ENCODE measurements at regions not wholly inside any gene's neighbourhood (a gene's known extent, or its start where the extent isn't known, plus 50 kb on each side); places are given as distances from the start of the nearest gene placed in this dataset.

DNA sequence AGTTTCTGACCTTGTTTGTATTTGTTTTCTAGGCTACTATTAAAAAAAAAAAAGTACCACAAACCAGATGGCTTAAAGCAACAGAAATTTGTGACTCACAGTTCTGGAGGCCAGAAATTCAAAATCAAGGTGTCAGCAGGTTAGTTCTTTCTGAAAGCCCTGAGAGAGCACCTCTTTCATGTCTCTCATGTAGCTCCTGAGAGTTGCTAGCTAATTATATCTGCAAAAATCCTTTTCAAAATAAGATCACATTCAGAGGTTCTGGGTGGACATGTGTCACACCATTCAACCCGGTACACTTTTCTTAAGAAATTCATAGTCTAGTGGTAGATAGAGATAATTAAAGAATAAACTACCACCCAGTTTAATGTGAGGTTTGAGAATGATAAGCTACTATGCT, 888.6 kb downstream of the GRID1 start:
- WGBS (ENCODE audit: extremely low coverage, insufficient coverage, insufficient read length), result no CpG with 5 or more reads among the region's 1 CpG
- Histone ChIP-seq H3K4me2 (ENCODE audit: low read length) (no peak overlapping the region), H3K14ac (ENCODE audit: low read length) (no peak overlapping the region), H2AFZ (ENCODE audit: insufficient read depth, low read length, poor library complexity) (no peak overlapping the region), H3K36me3 (ENCODE audit: control insufficient read depth in 1 of 2, insufficient read depth in 2 of 2, low read length in 2 of 2) (no peaks in the 10 kb centered on the region), H3K27ac (ENCODE audit: low read depth, low read length) (no peak overlapping the region), H3K79me1 (ENCODE audit: low read length) (no peaks in the 10 kb centered on the region), H3K4me3 (ENCODE audit: low read depth, low read length) (no peak overlapping the region), H3K4ac (ENCODE audit: low read depth, low read length) (no peak overlapping the region), H3K27me3 (ENCODE audit: insufficient read depth, low read length) (no peaks in the 10 kb centered on the region), H2BK120ac (ENCODE audit: insufficient read depth, low read length, poor library complexity) (no peak overlapping the region), H3K79me2 (ENCODE audit: control insufficient read depth, insufficient read depth, low read length, poor library complexity) (no peaks in the 10 kb centered on the region), H4K91ac (ENCODE audit: low read depth, low read length) (no peak overlapping the region), H3K9ac (ENCODE audit: low read length) (no peak overlapping the region), H3K18ac (ENCODE audit: low read length) (no peak overlapping the region), H2AK5ac (ENCODE audit: low read length) (no peak overlapping the region), H3K9me3 (ENCODE audit: insufficient read depth, low read depth, low read length) (no peaks in the 10 kb centered on the region), H4K8ac (ENCODE audit: low read depth, low read length) (no peak overlapping the region), H3K23ac (ENCODE audit: low read length) (no peak overlapping the region), H4K12ac (ENCODE audit: low read depth, low read length) (no peak overlapping the region), H2BK5ac (ENCODE audit: low read depth, low read length, poor library complexity) (no peak overlapping the region), H2BK12ac (ENCODE audit: low read length) (no peak overlapping the region), H3K4me1 (ENCODE audit: control insufficient read depth in 1 of 2, insufficient read depth in 2 of 2, low read length in 2 of 2) (no peaks in the 10 kb centered on the region)
- no peak for DNase-seq

DNA sequence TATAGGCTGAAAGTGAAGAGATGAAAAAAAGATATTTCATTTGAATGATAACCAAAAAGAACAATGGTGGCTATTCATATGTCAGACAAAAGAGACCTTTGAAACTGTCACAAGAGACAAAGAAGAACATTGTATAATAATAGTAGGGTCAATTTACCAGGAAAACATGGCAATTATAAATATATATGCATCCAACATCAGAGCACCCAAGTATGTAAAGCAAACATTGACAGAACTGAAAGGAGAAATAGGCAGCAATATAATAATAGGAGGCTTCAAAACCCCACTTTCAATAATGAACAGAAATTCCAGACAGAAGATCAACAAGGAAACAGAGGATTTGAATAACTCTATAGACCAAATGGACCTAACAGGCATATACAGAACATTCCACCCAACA, 876.2 kb downstream of the GRID1 start:
- Histone ChIP-seq H3K4me2 (ENCODE audit: low read length) (no peak overlapping the region), H2BK12ac (ENCODE audit: low read length) (no peak overlapping the region), H4K8ac (ENCODE audit: low read depth, low read length) (no peak overlapping the region), H3K4ac (ENCODE audit: low read depth, low read length) (no peak overlapping the region), H3K23ac (ENCODE audit: low read length) (no peak overlapping the region), H3K4me3 (ENCODE audit: low read depth, low read length) (no peak overlapping the region), H4K91ac (ENCODE audit: low read depth, low read length) (no peak overlapping the region), H2BK5ac (ENCODE audit: low read depth, low read length, poor library complexity) (no peak overlapping the region), H3K27ac (ENCODE audit: low read depth, low read length) (no peak overlapping the region), H3K79me1 (ENCODE audit: low read length) (no peaks in the 10 kb centered on the region), H3K18ac (ENCODE audit: low read length) (no peak overlapping the region), H3K9ac (ENCODE audit: low read length) (no peak overlapping the region), H3K14ac (ENCODE audit: low read length) (no peak overlapping the region), H2AK5ac (ENCODE audit: low read length) (no peak overlapping the region), H3K36me3 (ENCODE audit: control insufficient read depth in 1 of 2, insufficient read depth in 2 of 2, low read length in 2 of 2) (no peaks in the 10 kb centered on the region), H3K9me3 (ENCODE audit: insufficient read depth, low read depth, low read length) (no peaks in the 10 kb centered on the region), H3K27me3 (ENCODE audit: insufficient read depth, low read length) (no peaks in the 10 kb centered on the region), H3K79me2 (ENCODE audit: control insufficient read depth, insufficient read depth, low read length, poor library complexity) (no peaks in the 10 kb centered on the region), H3K4me1 (ENCODE audit: control insufficient read depth in 1 of 2, insufficient read depth in 2 of 2, low read length in 2 of 2) (no peaks in the 10 kb centered on the region), H2AFZ (ENCODE audit: insufficient read depth, low read length, poor library complexity) (no peak overlapping the region), H2BK120ac (ENCODE audit: insufficient read depth, low read length, poor library complexity) (no peak overlapping the region), H4K12ac (ENCODE audit: low read depth, low read length) (no peak overlapping the region)
- no peak for DNase-seq

DNA sequence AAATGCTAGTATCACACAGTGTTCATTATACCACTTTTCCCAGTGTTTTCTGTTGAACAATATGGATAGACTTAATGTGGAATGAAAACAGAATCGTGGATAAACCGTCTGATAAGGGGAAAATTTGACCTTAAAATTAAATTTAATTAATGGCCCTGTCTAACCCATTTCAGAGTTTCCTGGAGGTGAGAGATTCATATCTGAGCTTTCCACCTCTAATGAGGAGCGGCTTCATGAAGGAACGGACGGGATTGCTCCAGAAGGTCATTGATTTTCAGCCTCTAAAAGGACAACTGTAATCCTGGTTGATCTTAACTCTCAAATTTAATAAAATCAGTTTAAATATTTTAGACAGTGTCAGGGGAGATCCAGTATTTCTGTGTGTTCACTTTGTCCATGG, 874.9 kb downstream of the GRID1 start:
- DNase-seq, result no peak
- Histone ChIP-seq H3K9ac (ENCODE audit: low read length) (no peak overlapping the region), H3K79me1 (ENCODE audit: low read length) (no peaks in the 10 kb centered on the region), H3K4me2 (ENCODE audit: low read length) (no peak overlapping the region), H3K18ac (ENCODE audit: low read length) (no peak overlapping the region), H3K27ac (ENCODE audit: low read depth, low read length) (no peak overlapping the region), H3K14ac (ENCODE audit: low read length) (no peak overlapping the region), H4K91ac (ENCODE audit: low read depth, low read length) (no peak overlapping the region), H3K36me3 (ENCODE audit: control insufficient read depth in 1 of 2, insufficient read depth in 2 of 2, low read length in 2 of 2) (no peaks in the 10 kb centered on the region), H3K4ac (ENCODE audit: low read depth, low read length) (no peak overlapping the region), H3K4me1 (ENCODE audit: control insufficient read depth in 1 of 2, insufficient read depth in 2 of 2, low read length in 2 of 2) (no peaks in the 10 kb centered on the region), H3K27me3 (ENCODE audit: insufficient read depth, low read length) (no peaks in the 10 kb centered on the region), H4K8ac (ENCODE audit: low read depth, low read length) (no peak overlapping the region), H2BK120ac (ENCODE audit: insufficient read depth, low read length, poor library complexity) (no peak overlapping the region), H2AK5ac (ENCODE audit: low read length) (no peak overlapping the region), H3K23ac (ENCODE audit: low read length) (no peak overlapping the region), H2AFZ (ENCODE audit: insufficient read depth, low read length, poor library complexity) (no peak overlapping the region), H4K12ac (ENCODE audit: low read depth, low read length) (no peak overlapping the region), H3K4me3 (ENCODE audit: low read depth, low read length) (no peak overlapping the region), H3K79me2 (ENCODE audit: control insufficient read depth, insufficient read depth, low read length, poor library complexity) (no peaks in the 10 kb centered on the region), H3K9me3 (ENCODE audit: insufficient read depth, low read depth, low read length) (no peaks in the 10 kb centered on the region), H2BK5ac (ENCODE audit: low read depth, low read length, poor library complexity) (no peak overlapping the region), H2BK12ac (ENCODE audit: low read length) (no peak overlapping the region)
- WGBS (ENCODE audit: extremely low coverage, insufficient coverage, insufficient read length), result no CpG with 5 or more reads among the region's 5 CpGs

DNA sequence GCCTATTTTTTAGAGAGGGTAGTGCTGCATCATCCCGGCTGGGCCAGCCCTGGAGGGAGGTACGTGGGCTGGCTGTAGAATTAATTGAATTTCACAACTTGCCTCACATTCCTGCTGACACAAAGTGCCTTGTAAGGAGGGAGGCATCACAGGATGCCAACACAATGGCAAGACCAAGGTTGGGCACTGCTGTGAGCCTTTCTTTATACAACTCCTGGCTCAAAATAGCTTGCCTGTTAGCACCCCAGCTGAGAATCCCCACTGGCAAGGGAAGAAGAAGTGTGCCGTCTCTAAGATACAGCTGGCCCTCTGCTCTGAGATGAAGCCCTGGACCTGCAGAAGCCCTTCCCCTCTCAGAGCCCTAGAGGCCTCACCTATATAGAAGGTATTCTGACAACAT, 873.9 kb downstream of the GRID1 start:
- Histone ChIP-seq H4K12ac (ENCODE audit: low read depth, low read length) (no peak overlapping the region), H4K8ac (ENCODE audit: low read depth, low read length) (no peak overlapping the region), H3K14ac (ENCODE audit: low read length) (no peak overlapping the region), H3K4me1 (ENCODE audit: control insufficient read depth in 1 of 2, insufficient read depth in 2 of 2, low read length in 2 of 2) (no peaks in the 10 kb centered on the region), H3K79me1 (ENCODE audit: low read length) (no peaks in the 10 kb centered on the region), H2AK5ac (ENCODE audit: low read length) (no peak overlapping the region), H3K4me3 (ENCODE audit: low read depth, low read length) (no peak overlapping the region), H3K27me3 (ENCODE audit: insufficient read depth, low read length) (no peaks in the 10 kb centered on the region), H3K9ac (ENCODE audit: low read length) (peak overlapping the region; percentile 18), H3K23ac (ENCODE audit: low read length) (no peak overlapping the region), H2BK12ac (ENCODE audit: low read length) (no peak overlapping the region), H4K91ac (ENCODE audit: low read depth, low read length) (no peak overlapping the region), H3K4me2 (ENCODE audit: low read length) (no peak overlapping the region), H2BK5ac (ENCODE audit: low read depth, low read length, poor library complexity) (no peak overlapping the region), H3K27ac (ENCODE audit: low read depth, low read length) (no peak overlapping the region), H3K9me3 (ENCODE audit: insufficient read depth, low read depth, low read length) (no peaks in the 10 kb centered on the region), H3K4ac (ENCODE audit: low read depth, low read length) (no peak overlapping the region), H3K18ac (ENCODE audit: low read length) (no peak overlapping the region), H2BK120ac (ENCODE audit: insufficient read depth, low read length, poor library complexity) (no peak overlapping the region), H2AFZ (ENCODE audit: insufficient read depth, low read length, poor library complexity) (no peak overlapping the region), H3K36me3 (ENCODE audit: control insufficient read depth in 1 of 2, insufficient read depth in 2 of 2, low read length in 2 of 2) (no peaks in the 10 kb centered on the region), H3K79me2 (ENCODE audit: control insufficient read depth, insufficient read depth, low read length, poor library complexity) (no peaks in the 10 kb centered on the region)
- DNase-seq, result no peak
- no CpG with 5 or more reads among the region's 3 CpGs for WGBS (ENCODE audit: extremely low coverage, insufficient coverage, insufficient read length)

DNA sequence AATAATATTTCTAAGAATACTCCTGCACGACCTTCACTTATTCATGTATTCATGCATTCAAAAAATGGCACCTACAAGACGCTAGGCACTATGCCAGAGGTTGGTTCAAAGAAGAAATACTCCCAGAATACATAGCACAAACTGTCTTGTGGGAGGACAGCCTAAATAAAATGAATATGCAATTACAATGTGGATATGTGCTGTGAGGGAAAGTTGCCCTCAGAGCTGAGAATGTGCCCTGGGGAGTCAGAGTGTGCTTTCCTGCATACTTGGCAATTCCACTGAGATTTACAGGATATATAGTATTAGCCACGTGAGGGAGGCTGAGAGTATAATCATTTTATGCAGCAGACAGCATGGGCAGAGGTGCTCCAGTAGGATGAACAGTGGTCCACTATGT, 872.9 kb downstream of the GRID1 start:
- Histone ChIP-seq H3K27ac (ENCODE audit: low read depth, low read length) (no peak overlapping the region), H3K18ac (ENCODE audit: low read length) (no peak overlapping the region), H3K4ac (ENCODE audit: low read depth, low read length) (no peak overlapping the region), H2AFZ (ENCODE audit: insufficient read depth, low read length, poor library complexity) (no peak overlapping the region), H3K36me3 (ENCODE audit: control insufficient read depth in 1 of 2, insufficient read depth in 2 of 2, low read length in 2 of 2) (no peaks in the 10 kb centered on the region), H2BK5ac (ENCODE audit: low read depth, low read length, poor library complexity) (no peak overlapping the region), H3K9me3 (ENCODE audit: insufficient read depth, low read depth, low read length) (no peaks in the 10 kb centered on the region), H3K4me1 (ENCODE audit: control insufficient read depth in 1 of 2, insufficient read depth in 2 of 2, low read length in 2 of 2) (no peaks in the 10 kb centered on the region), H4K12ac (ENCODE audit: low read depth, low read length) (no peak overlapping the region), H3K14ac (ENCODE audit: low read length) (no peak overlapping the region), H3K79me2 (ENCODE audit: control insufficient read depth, insufficient read depth, low read length, poor library complexity) (no peaks in the 10 kb centered on the region), H3K27me3 (ENCODE audit: insufficient read depth, low read length) (no peaks in the 10 kb centered on the region), H2BK120ac (ENCODE audit: insufficient read depth, low read length, poor library complexity) (no peak overlapping the region), H4K8ac (ENCODE audit: low read depth, low read length) (no peak overlapping the region), H3K79me1 (ENCODE audit: low read length) (no peaks in the 10 kb centered on the region), H2AK5ac (ENCODE audit: low read length) (no peak overlapping the region), H2BK12ac (ENCODE audit: low read length) (no peak overlapping the region), H4K91ac (ENCODE audit: low read depth, low read length) (no peak overlapping the region), H3K23ac (ENCODE audit: low read length) (no peak overlapping the region), H3K4me3 (ENCODE audit: low read depth, low read length) (no peak overlapping the region), H3K4me2 (ENCODE audit: low read length) (no peak overlapping the region), H3K9ac (ENCODE audit: low read length) (no peak overlapping the region)
- WGBS (ENCODE audit: extremely low coverage, insufficient coverage, insufficient read length), result no CpG with 5 or more reads among the region's 3 CpGs
- DNase-seq, result no peak
